GM21515 (cell line): ENCODE measurements at regions not wholly inside any gene's neighbourhood (a gene's known extent, or its start where the extent isn't known, plus 50 kb on each side); places are given as distances from the start of the nearest gene placed in this dataset.
"Not testable (repeated sequence)": the region's sequence is repeated elsewhere in the genome, so short reads cannot be mapped to it uniquely, and the experiment has no call there.

ENCODE experiments used
- ATAC-seq: cut with Tn5 transposase; IDR thresholded peaks from one replicate; pipeline ENCODE4 v1.9.1; 2021; ENCODE audit not compliant: unreplicated experiment

- no peak for ATAC-seq
Observed at GRCh38 chr10:71081229-71081560, 131.2 kb upstream of the UNC5B start.

- no peak for ATAC-seq
Observed at GRCh38 chr10:71081912-71082311, 130.5 kb upstream of the UNC5B start.

GRCh38 chr10:71082960-71083715, 129.2 kb upstream of the UNC5B start:
- no peak for ATAC-seq

- no peak for ATAC-seq
Observed at GRCh38 chr10:71083716-71083975, 128.7 kb upstream of the UNC5B start.

- no peak for ATAC-seq
Observed at GRCh38 chr10:71084061-71084817, 128.1 kb upstream of the UNC5B start.

- no peak for ATAC-seq
Observed at GRCh38 chr10:71084818-71085126, 127.6 kb upstream of the UNC5B start.

GRCh38 chr10:71085689-71086438, 126.5 kb upstream of the UNC5B start:
- no peak for ATAC-seq

GRCh38 chr10:71086439-71087080, 125.8 kb upstream of the UNC5B start:
- ATAC-seq, result no peak

- no peak for ATAC-seq
Observed at GRCh38 chr10:71087622-71088021, 124.7 kb upstream of the UNC5B start.

- ATAC-seq, result no peak
Observed at GRCh38 chr10:71088054-71088453, 124.3 kb upstream of the UNC5B start.

- not testable (repeated sequence) for ATAC-seq
Observed at GRCh38 chr10:71088578-71088977, 123.8 kb upstream of the UNC5B start.

GRCh38 chr10:71089162-71089561, 123.2 kb upstream of the UNC5B start:
- no peak for ATAC-seq

GRCh38 chr10:71090330-71090729, 122.0 kb upstream of the UNC5B start:
- no peak for ATAC-seq

- no peak for ATAC-seq
Observed at GRCh38 chr10:71090801-71091200, 121.6 kb upstream of the UNC5B start.

GRCh38 chr10:71092812-71093401, 119.5 kb upstream of the UNC5B start:
- no peak for ATAC-seq

GRCh38 chr10:71093531-71093930, 118.8 kb upstream of the UNC5B start:
- ATAC-seq, result no peak

- ATAC-seq, result no peak
Observed at GRCh38 chr10:71094712-71095390, 117.5 kb upstream of the UNC5B start.

- ATAC-seq, result no peak
Observed at GRCh38 chr10:71099731-71100361, 112.5 kb upstream of the UNC5B start.

- ATAC-seq, result no peak
Observed at GRCh38 chr10:71103961-71104360, 108.4 kb upstream of the UNC5B start.

- ATAC-seq, result not testable (repeated sequence)
Observed at GRCh38 chr10:71106151-71106550, 106.2 kb upstream of the UNC5B start.
